WTC11 (cell line): ENCODE measurements at regions not wholly inside any gene's neighbourhood (a gene's known extent, or its start where the extent isn't known, plus 50 kb on each side); places are given as distances from the start of the nearest gene placed in this dataset.
"Not testable (repeated sequence)": the region's sequence is repeated elsewhere in the genome, so short reads cannot be mapped to it uniquely, and the experiment has no call there.

Experiments
- ATAC-seq: fragments of 200-7000 bp; cut with Tn5 transposase; 2 replicates; pipeline ENCODE4 v1.10.0; 2021; ENCODE audit warnings: mild to moderate bottlenecking, moderate library complexity
- CTCF ChIA-PET: fragments of 300-600 bp; sonication (Branson Sonifier 250); formaldehyde crosslinking; loops from one replicate; lab custom pipeline; 2021; ENCODE audit warnings: antibody characterized with exemption; lab: Charles Lee
- POLR2A ChIA-PET: fragments of 350-600 bp; sonication (Branson Sonifier 250); formaldehyde crosslinking; loops from one replicate; lab custom pipeline; 2021; ENCODE audit warnings: antibody characterized with exemption; lab: Charles Lee
- DNase-seq: peaks from one replicate; pipeline ENCODE4 v3.0.0; 2021; ENCODE audit warnings: low spot score
- H3K27ac Mint-ChIP-seq: 2 replicates; pipeline ENCODE4 v1.8.0; 2021; ENCODE audit warnings: mixed read lengths
- H3K27me3 Mint-ChIP-seq: 2 replicates; pipeline ENCODE4 v1.8.0; 2021; ENCODE audit warnings: low read depth, mild to moderate bottlenecking, moderate library complexity, mixed read lengths
- H3K36me3 Mint-ChIP-seq: 2 replicates; pipeline ENCODE4 v1.8.0; 2021; ENCODE audit warnings: mixed read lengths
- H3K4me1 Mint-ChIP-seq: 2 replicates; pipeline ENCODE4 v1.8.0; 2022; ENCODE audit warnings: mixed read lengths
- H3K4me3 Mint-ChIP-seq: 2 replicates; pipeline ENCODE4 v1.8.0; 2021; ENCODE audit warnings: mild to moderate bottlenecking, moderate library complexity, mixed read lengths
- H3K9me3 Mint-ChIP-seq: 2 replicates; pipeline ENCODE4 v1.8.0; 2021; ENCODE audit warnings: mixed read lengths
- FOXK1 ChIP-seq: sonication (generic); formaldehyde crosslinking; IDR thresholded peaks from 2 replicates; pipeline ENCODE4 v1.8.0; 2022; ENCODE audit warnings: mild to moderate bottlenecking, moderate library complexity, missing genetic modification reagents
- GABPB1 ChIP-seq: sonication (generic); formaldehyde crosslinking; IDR thresholded peaks from 2 replicates; pipeline ENCODE4 v1.8.1; 2023; ENCODE audit warnings: mild to moderate bottlenecking, missing genetic modification reagents
- IRF2 ChIP-seq: sonication (generic); formaldehyde crosslinking; IDR thresholded peaks from 2 replicates; pipeline ENCODE4 v1.8.0; 2022; ENCODE audit warnings: low read depth, missing genetic modification reagents, borderline replicate concordance
- RELA ChIP-seq: sonication (generic); formaldehyde crosslinking; IDR thresholded peaks from 2 replicates; pipeline ENCODE4 v1.8.1; 2022; ENCODE audit warnings: missing genetic modification reagents, mild to moderate bottlenecking, borderline replicate concordance
- STAT6 ChIP-seq: sonication (generic); formaldehyde crosslinking; conservative IDR thresholded peaks from 2 replicates; pipeline ENCODE4 v1.8.1; 2023; ENCODE audit warnings: mild to moderate bottlenecking, low read depth, missing genetic modification reagents, moderate library complexity
- TEAD1 ChIP-seq: sonication (generic); formaldehyde crosslinking; IDR thresholded peaks from 2 replicates; pipeline ENCODE4 v1.8.0; 2022; ENCODE audit warnings: mild to moderate bottlenecking, missing genetic modification reagents
- TEAD4 ChIP-seq: sonication (generic); formaldehyde crosslinking; IDR thresholded peaks from 2 replicates; pipeline ENCODE4 v1.8.0; 2022; ENCODE audit warnings: mild to moderate bottlenecking, missing genetic modification reagents
- ZNF219 ChIP-seq: sonication (generic); formaldehyde crosslinking; IDR thresholded peaks from 2 replicates; pipeline ENCODE4 v1.8.0; 2023; ENCODE audit warnings: missing genetic modification reagents, mild to moderate bottlenecking, borderline replicate concordance
- ZNF281 ChIP-seq: sonication (generic); formaldehyde crosslinking; IDR thresholded peaks from 2 replicates; pipeline ENCODE4 v1.8.0; 2023; ENCODE audit warnings: mild to moderate bottlenecking, missing genetic modification reagents
- TF ChIP-seq, protein P1 (sequence below): fragments of 200-600 bp; IDR thresholded peaks from 2 replicates; pipeline ENCODE4 v1.8.0; 2022; ENCODE audit warnings: antibody characterized with exemption
- TF ChIP-seq, protein P2 (sequence below): sonication (generic); formaldehyde crosslinking; IDR thresholded peaks from 2 replicates; pipeline ENCODE4 v1.8.0; 2023; ENCODE audit warnings: missing genetic modification reagents, mild to moderate bottlenecking, borderline replicate concordance

DNA sequence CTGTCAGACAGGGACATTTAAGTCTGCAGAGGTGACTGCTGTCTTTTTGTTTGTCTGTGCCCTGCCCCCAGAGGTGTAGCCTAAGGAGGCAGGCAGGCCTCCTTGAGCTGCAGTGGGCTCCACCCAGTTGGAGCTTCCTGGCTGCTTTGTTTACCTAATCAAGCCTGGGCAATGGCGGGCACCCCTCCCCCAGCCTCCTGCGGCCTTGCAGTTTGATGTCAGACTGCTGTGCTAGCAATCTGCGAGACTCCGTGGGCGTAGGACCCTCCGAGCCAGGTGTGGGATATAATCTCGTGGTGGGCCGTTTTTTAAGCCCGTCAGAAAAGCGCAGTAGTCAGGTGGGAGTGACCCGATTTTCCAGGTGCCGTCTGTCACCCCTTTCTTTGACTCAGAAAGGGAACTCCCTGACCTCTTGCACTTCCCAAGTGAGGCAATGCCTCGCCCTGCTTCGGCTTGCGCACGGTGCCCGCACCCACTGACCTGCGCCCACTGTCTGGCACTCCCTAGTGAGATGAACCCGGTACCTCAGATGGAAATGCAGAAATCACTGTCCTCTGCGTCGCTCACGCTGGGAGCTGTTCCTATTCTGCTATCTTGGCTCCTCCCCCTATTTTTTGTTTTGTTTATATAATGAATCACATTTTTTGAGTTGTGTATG lies 179.4 kb upstream of the KLF8 start:
- ChIA-PET POLR2A (interaction anchor here (0.6 kb wide), 1 partner anchor 231 kb away, joined by 5 read pairs; no protein-coding TSS in a partner anchor), CTCF (interaction anchor here (0.6 kb wide), 1 partner anchor 210 kb away, joined by 3 read pairs; no protein-coding TSS in a partner anchor)
- not testable (repeated sequence) for H3K27me3 Mint-ChIP-seq, ATAC-seq
- Mint-ChIP-seq H3K9me3 (peaks cover 21% of the 10 kb centered on the region), H3K27ac (peak overlapping the region; percentile 41), H3K4me3 (peak overlapping the region; percentile 63), H3K4me1 (peaks cover 14% of the 10 kb centered on the region)
- TF ChIP-seq ZNF281 (CRISPR knock-in tag) (0 out of 2 replicates have a peak, but pooled peaks have one; percentile 22), FOXK1 (0 out of 2 replicates have a peak, but pooled peaks have one; percentile 65)
- TF ChIP-seq, all 79 proteins: peak for 2; not testable (repeated sequence) for 77
- peak; percentile 47 for DNase-seq
- H3K36me3 Mint-ChIP-seq = peaks cover 19% of the 10 kb centered on the region

DNA sequence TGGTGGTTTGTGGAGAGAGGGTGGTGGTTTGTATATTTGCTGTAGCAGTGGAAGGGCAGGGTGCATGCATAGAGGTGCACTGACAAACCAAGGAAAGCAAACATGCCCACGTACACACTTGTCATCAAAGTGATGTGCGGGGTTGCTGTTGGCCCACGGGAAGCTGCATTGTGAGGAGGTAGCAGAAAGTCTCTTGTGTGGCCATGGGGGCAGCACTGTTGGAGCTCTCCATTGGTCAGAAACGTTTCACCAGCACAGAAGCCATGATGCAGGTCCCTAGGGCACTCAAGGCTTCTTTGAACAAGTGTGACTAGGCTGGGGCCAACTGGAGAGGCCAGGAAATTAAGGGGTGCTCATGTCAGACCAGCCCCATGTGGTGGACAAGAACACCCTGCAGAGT lies 174.8 kb upstream of the KLF8 start:
- CTCF ChIA-PET = no interaction called here
- ATAC-seq = no peak
- Mint-ChIP-seq H3K4me3 (no peak overlapping the region), H3K27ac (no peak overlapping the region), H3K36me3 (peaks cover 9% of the 10 kb centered on the region), H3K9me3 (peaks cover 26% of the 10 kb centered on the region), H3K27me3 (no peaks in the 10 kb centered on the region), H3K4me1 (peaks cover 9% of the 10 kb centered on the region)
- no peak for TF ChIP-seq STAT6 (CRISPR knock-in tag)
- no peak for TF ChIP-seq TEAD1 (CRISPR knock-in tag)
- no peak for TF ChIP-seq GABPB1 (CRISPR knock-in tag)
- TF ChIP-seq TEAD4 (CRISPR knock-in tag) = no peak
- TF ChIP-seq IRF2 (CRISPR knock-in tag) = no peak
- no peak for TF ChIP-seq ZNF219 (CRISPR knock-in tag)
- TF ChIP-seq RELA = no peak
- TF ChIP-seq, protein P1, sequence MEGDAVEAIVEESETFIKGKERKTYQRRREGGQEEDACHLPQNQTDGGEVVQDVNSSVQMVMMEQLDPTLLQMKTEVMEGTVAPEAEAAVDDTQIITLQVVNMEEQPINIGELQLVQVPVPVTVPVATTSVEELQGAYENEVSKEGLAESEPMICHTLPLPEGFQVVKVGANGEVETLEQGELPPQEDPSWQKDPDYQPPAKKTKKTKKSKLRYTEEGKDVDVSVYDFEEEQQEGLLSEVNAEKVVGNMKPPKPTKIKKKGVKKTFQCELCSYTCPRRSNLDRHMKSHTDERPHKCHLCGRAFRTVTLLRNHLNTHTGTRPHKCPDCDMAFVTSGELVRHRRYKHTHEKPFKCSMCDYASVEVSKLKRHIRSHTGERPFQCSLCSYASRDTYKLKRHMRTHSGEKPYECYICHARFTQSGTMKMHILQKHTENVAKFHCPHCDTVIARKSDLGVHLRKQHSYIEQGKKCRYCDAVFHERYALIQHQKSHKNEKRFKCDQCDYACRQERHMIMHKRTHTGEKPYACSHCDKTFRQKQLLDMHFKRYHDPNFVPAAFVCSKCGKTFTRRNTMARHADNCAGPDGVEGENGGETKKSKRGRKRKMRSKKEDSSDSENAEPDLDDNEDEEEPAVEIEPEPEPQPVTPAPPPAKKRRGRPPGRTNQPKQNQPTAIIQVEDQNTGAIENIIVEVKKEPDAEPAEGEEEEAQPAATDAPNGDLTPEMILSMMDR = no peak
- TF ChIP-seq, protein P2, sequence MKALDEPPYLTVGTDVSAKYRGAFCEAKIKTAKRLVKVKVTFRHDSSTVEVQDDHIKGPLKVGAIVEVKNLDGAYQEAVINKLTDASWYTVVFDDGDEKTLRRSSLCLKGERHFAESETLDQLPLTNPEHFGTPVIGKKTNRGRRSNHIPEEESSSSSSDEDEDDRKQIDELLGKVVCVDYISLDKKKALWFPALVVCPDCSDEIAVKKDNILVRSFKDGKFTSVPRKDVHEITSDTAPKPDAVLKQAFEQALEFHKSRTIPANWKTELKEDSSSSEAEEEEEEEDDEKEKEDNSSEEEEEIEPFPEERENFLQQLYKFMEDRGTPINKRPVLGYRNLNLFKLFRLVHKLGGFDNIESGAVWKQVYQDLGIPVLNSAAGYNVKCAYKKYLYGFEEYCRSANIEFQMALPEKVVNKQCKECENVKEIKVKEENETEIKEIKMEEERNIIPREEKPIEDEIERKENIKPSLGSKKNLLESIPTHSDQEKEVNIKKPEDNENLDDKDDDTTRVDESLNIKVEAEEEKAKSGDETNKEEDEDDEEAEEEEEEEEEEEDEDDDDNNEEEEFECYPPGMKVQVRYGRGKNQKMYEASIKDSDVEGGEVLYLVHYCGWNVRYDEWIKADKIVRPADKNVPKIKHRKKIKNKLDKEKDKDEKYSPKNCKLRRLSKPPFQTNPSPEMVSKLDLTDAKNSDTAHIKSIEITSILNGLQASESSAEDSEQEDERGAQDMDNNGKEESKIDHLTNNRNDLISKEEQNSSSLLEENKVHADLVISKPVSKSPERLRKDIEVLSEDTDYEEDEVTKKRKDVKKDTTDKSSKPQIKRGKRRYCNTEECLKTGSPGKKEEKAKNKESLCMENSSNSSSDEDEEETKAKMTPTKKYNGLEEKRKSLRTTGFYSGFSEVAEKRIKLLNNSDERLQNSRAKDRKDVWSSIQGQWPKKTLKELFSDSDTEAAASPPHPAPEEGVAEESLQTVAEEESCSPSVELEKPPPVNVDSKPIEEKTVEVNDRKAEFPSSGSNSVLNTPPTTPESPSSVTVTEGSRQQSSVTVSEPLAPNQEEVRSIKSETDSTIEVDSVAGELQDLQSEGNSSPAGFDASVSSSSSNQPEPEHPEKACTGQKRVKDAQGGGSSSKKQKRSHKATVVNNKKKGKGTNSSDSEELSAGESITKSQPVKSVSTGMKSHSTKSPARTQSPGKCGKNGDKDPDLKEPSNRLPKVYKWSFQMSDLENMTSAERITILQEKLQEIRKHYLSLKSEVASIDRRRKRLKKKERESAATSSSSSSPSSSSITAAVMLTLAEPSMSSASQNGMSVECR (CRISPR knock-in tag) = no peak
- no peak for DNase-seq
- POLR2A ChIA-PET = no interaction called here
